ENCODE measurements at regions not wholly inside any gene's neighbourhood (a gene's known extent, or its start where the extent isn't known, plus 50 kb on each side); places are given as distances from the start of the nearest gene placed in this dataset.

DNA sequence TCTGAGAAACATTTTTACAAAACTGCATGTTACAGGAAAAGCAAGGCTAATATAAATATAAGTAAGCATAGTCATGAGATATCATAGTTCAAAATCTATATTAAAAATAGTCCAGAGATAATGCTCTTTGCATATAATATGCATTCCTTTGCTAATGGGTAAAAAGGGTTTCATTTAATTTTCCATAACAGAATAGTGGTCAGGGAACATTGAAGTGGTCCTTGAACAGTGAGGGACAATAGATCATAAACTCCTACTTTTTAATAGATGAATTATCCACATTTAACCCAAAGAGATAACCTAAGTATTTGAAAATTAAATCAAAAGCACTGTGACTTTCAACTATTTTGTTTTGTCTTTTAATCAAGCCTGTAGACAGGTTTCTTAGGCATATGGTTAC is 243.1 kb upstream of the ADGRB3 start:
- Histone ChIP-seq H3K27ac (ENCODE audit: low read depth, low read length) (no peak overlapping the region), H4K5ac (ENCODE audit: insufficient read length, low read depth, low read length) (no peak overlapping the region), H3K56ac (replicated peaks; ENCODE audit: insufficient read length, low read depth, low read length) (no peak overlapping the region), H2BK20ac (ENCODE audit: low read length) (no peak overlapping the region), H4K91ac (replicated peaks; ENCODE audit: insufficient read length, low read length) (no peak overlapping the region), H3K18ac (ENCODE audit: extremely low read depth, low read length) (no peak overlapping the region), H3K79me2 (ENCODE audit: control insufficient read depth in 1 of 2, insufficient read depth in 2 of 2, low read length in 2 of 2) (no peaks in the 10 kb centered on the region), H3K9me3 (ENCODE audit: insufficient read depth in 2 of 2, low read depth in 1 of 2, low read length in 1 of 2) (no peaks in the 10 kb centered on the region), H2BK12ac (ENCODE audit: low read depth, low read length) (no peak overlapping the region), H4K8ac (ENCODE audit: extremely low read depth, insufficient read depth, low read length) (no peak overlapping the region), H3K14ac (ENCODE audit: insufficient read length) (no peak overlapping the region), H3K4ac (replicated peaks; ENCODE audit: insufficient read length, low read depth, low read length) (no peak overlapping the region), H2BK120ac (replicated peaks; ENCODE audit: low read depth, low read length) (no peak overlapping the region), H3K4me3 (ENCODE audit: extremely low read depth in 1 of 4, insufficient read depth in 2 of 4, low read depth in 3 of 4, low read length in 4 of 4) (no peak overlapping the region), H2AFZ (ENCODE audit: low read length) (no peak overlapping the region), H3K27me3 (replicated peaks in 1 of 4; ENCODE audit: control insufficient read depth in 3 of 4, extremely low read depth in 1 of 4, insufficient read depth in 3 of 4, low read length in 3 of 4) (no peaks in the 10 kb centered on the region), H2BK15ac (ENCODE audit: low read length) (no peak overlapping the region), H2BK5ac (ENCODE audit: low read depth, low read length) (no peak overlapping the region), H3K23ac (ENCODE audit: insufficient read length) (no peak overlapping the region), H3K23me2 (ENCODE audit: low read depth, low read length) (no peaks in the 10 kb centered on the region), H3K36me3 (ENCODE audit: control insufficient read depth in 2 of 4, insufficient read depth in 4 of 4, low read length in 3 of 4) (no peaks in the 10 kb centered on the region), H3K79me1 (ENCODE audit: low read depth, low read length) (no peaks in the 10 kb centered on the region), H3K4me2 (ENCODE audit: insufficient read depth in 1 of 2, low read depth in 2 of 2, low read length in 2 of 2) (no peak overlapping the region), H2AK5ac (ENCODE audit: low read depth, low read length) (no peak overlapping the region), H3K4me1 (replicated peaks in 1 of 4; ENCODE audit: control insufficient read depth in 3 of 4, insufficient read depth in 4 of 4, low read length in 3 of 4) (no peaks in the 10 kb centered on the region), H4K20me1 (replicated peaks in 1 of 2; ENCODE audit: control insufficient read depth in 1 of 2, insufficient read depth in 2 of 2, low read length in 2 of 2) (no peaks in the 10 kb centered on the region), H3K9ac (replicated peaks in 1 of 4; ENCODE audit: extremely low read depth in 1 of 4, low read depth in 3 of 4, low read length in 3 of 4) (no peak overlapping the region)
- FAIRE-seq = no peak
- ChIA-PET POLR2A (ENCODE audit: partially characterized antibody) (interaction anchor here (0.5 kb wide), 1 partner anchor 1344 kb away, joined by 3 read pairs; no protein-coding TSS in a partner anchor), CTCF (ENCODE audit: partially characterized antibody) (no interaction called here)
- DNase-seq (ENCODE audit: low read depth in 1 of 2, low spot score in 2 of 2) = no peak
- TF ChIP-seq TAF7 (optimal IDR thresholded peaks at IDR 0.05; ENCODE audit: borderline replicate concordance, low read depth, low read length) = no peak
- TF ChIP-seq CHD1 (IDR thresholded peaks at IDR 0.05; ENCODE audit: low read depth, low read length) = no peak
- no peak for TF ChIP-seq JUN (IDR thresholded peaks at IDR 0.05; ENCODE audit: low read depth, low read length)
- no peak for TF ChIP-seq HDAC6 (IDR thresholded peaks at IDR 0.05; ENCODE audit: low read depth, low read length)
- no peak for TF ChIP-seq TAF1 (IDR thresholded peaks at IDR 0.05; ENCODE audit: low read depth, low read length)
- TF ChIP-seq CHD2 (IDR thresholded peaks at IDR 0.05; ENCODE audit: low read length) = no peak
- no peak for TF ChIP-seq E2F6 (IDR thresholded peaks at IDR 0.05)

Measured in H1 (cell line).